LNCAP (cell line): ENCODE measurements at regions not wholly inside any gene's neighbourhood (a gene's known extent, or its start where the extent isn't known, plus 50 kb on each side); places are given as distances from the start of the nearest gene placed in this dataset.

Source experiments
- CTCF ChIP-seq: fragments of 450-650 bp; IDR thresholded peaks from 2 replicates; pipeline ENCODE4 v1.5.1; 2017; ENCODE audit warnings: mild to moderate bottlenecking

- TF ChIP-seq CTCF = no peak
Measured at GRCh38 chr4:19562456-19562855, 689.2 kb upstream of the SLIT2 start.

GRCh38 chr4:19557161-19557560 is 694.5 kb upstream of the SLIT2 start:
- TF ChIP-seq CTCF = no peak

- no peak for TF ChIP-seq CTCF
Measured at GRCh38 chr4:19547463-19547862, 704.2 kb upstream of the SLIT2 start.

- TF ChIP-seq CTCF = no peak
Measured at GRCh38 chr4:19544446-19545125, 707.1 kb upstream of the SLIT2 start.

- TF ChIP-seq CTCF = no peak
Measured at GRCh38 chr4:19540859-19541540, 710.7 kb upstream of the SLIT2 start.

- no peak for TF ChIP-seq CTCF
Measured at GRCh38 chr4:19539201-19539600, 712.5 kb upstream of the SLIT2 start.

GRCh38 chr4:19534159-19534558 is 717.5 kb upstream of the SLIT2 start:
- TF ChIP-seq CTCF = no peak
